Pancreas (tissue), 10 donors: ENCODE measurements at regions not wholly inside any gene's neighbourhood (a gene's known extent, or its start where the extent isn't known, plus 50 kb on each side); places are given as distances from the start of the nearest gene placed in this dataset.
A peak's percentile ranks its signal among the peaks of the same experiment; 100 is the strongest.

Experiments
- ATAC-seq, 4 donors: fragments of 200-7000 bp; cut with Tn5 transposase; one replicate each; pipeline versions ENCODE4 v1.8.0 to v1.9.1; 2020; ENCODE audit warnings: mild to moderate bottlenecking in 4 of 4, moderate library complexity in 4 of 4
- DNase-seq, 6 donors: peaks; one replicate each; pipeline ENCODE4 v3.0.0-alpha.2; 2020
- FAIRE-seq: peaks from 2 replicates; lab custom pipeline; 2012; peaks lifted over from hg19 to GRCh38; lab: Jason Lieb, UNC
- H3K27ac ChIP-seq, 4 donors: fragments of 200-600 bp; sonication (generic); 1 replicate in 3 of 4; 2 replicates in 1 of 4; pipeline versions ENCODE4 v1.5.0 to v1.8.0; 2020
- H3K27me3 ChIP-seq, 4 donors: fragments of 200-600 bp; one replicate each; pipeline ENCODE4 v1.8.0; 2021
- H3K36me3 ChIP-seq, 3 donors: fragments of 200-600 bp; sonication (generic) in 1 of 3; one replicate each; pipeline versions ENCODE4 v1.5.0 to v1.8.0; 2020 to 2021
- H3K4me1 ChIP-seq, 3 donors: fragments of 200-600 bp; one replicate each; pipeline ENCODE4 v1.8.0; 2021
- H3K4me3 ChIP-seq, 4 donors: fragments of 200-600 bp; sonication (generic) in 2 of 4; one replicate each; pipeline versions ENCODE4 v1.5.0 to v1.8.0; 2020 to 2021
- H3K9me3 ChIP-seq, 4 donors: fragments of 200-600 bp; one replicate each; pipeline ENCODE4 v1.8.0; 2021
- CTCF ChIP-seq, 4 donors: fragments of 200-600 bp; sonication (generic) in 3 of 4; IDR thresholded peaks; one replicate each; pipeline versions ENCODE4 v1.5.0 to v1.8.0; 2021; ENCODE audit warnings: antibody characterized with exemption in 4 of 4
- WGBS, 2 donors: extraction: QIAGEN DNeasy Blood & Tissue Kit; methylation state at CpG; one replicate each; pipeline ENCODE4 v1.1.7; 2013; 5-methylcytosine and 5-hydroxymethylcytosine counted together
- intact Hi-C, 3 donors: fragments of 100-400 bp; cut with DNase I; formaldehyde crosslinking; loops; one replicate each; pipeline versions ENCODE4 v1.11.1 to v1.14.2; 2022
- donor health status: healthy with polysubstance abuse.
- donor health status: DM: no; HTN: no; CAD: no; lungs with moderate emphysema.
- donor health status: DM: no; HTN: no; CAD: no.
- donor health status: control.
- donor health status: control.
- donor health status: Bipolar disorder and iron deficiency.
- donor health status: DM: yes; HTN: yes; CAD: no.
- donor health status: DM: no; HTN: no; CAD: no.
- donor health status: DM: no; HTN: no; CAD: no.
- donor health status: DM: yes; HTN: yes; CAD: no.

GRCh38 chr2:147463881-147464520 lies 380.8 kb upstream of the ACVR2A start:
- no peaks in the 10 kb centered on the region for H3K36me3 ChIP-seq
- no peak for TF ChIP-seq CTCF (IDR thresholded peaks at IDR 0.05)
- FAIRE-seq, result no peak
- DNase-seq, result peak in 3 of 6 donors; percentile 21 to 25 (median 24)
- 44 to 45% methylated on average over 8 of the region's 8 CpGs for WGBS, 2 donors
- no peaks in the 10 kb centered on the region for H3K9me3 ChIP-seq
- peak overlapping the region in 2 of 4 donors; percentile 20 to 22 for H3K27ac ChIP-seq
- no peaks in the 10 kb centered on the region for H3K27me3 ChIP-seq
- peak; percentile 91 to 95 (median 95) for ATAC-seq
- peaks cover 6 to 12% (median 9%) of the 10 kb centered on the region in 3 donors for H3K4me1 ChIP-seq
- H3K4me3 ChIP-seq, result no peak overlapping the region
- intact Hi-C loops, result no loop called here

- no peak for DNase-seq
- TF ChIP-seq CTCF (IDR thresholded peaks at IDR 0.05), result no peak
- no peaks in the 10 kb centered on the region for H3K9me3 ChIP-seq
- H3K27me3 ChIP-seq, result no peaks in the 10 kb centered on the region
- no peak overlapping the region for H3K27ac ChIP-seq
- 80 to 92% methylated on average over 1 of the region's 1 CpG for WGBS, 2 donors
- intact Hi-C loops, result no loop called here
- no peaks in the 10 kb centered on the region for H3K36me3 ChIP-seq
- H3K4me3 ChIP-seq, result no peak overlapping the region
- peaks cover 6 to 12% (median 8%) of the 10 kb centered on the region in 3 donors for H3K4me1 ChIP-seq
- no peak for ATAC-seq
- FAIRE-seq, result no peak
Observed at GRCh38 chr2:147460155-147460554, 384.7 kb upstream of the ACVR2A start.

- H3K4me1 ChIP-seq, result no peaks in the 10 kb centered on the region
- no peaks in the 10 kb centered on the region for H3K27me3 ChIP-seq
- intact Hi-C loops, result no loop called here
- no peak overlapping the region for H3K27ac ChIP-seq
- no peak for TF ChIP-seq CTCF (IDR thresholded peaks at IDR 0.05)
- no peak overlapping the region for H3K4me3 ChIP-seq
- FAIRE-seq (no peak), DNase-seq (no peak), ATAC-seq (no peak)
- WGBS, 2 donors, result 75 to 78% methylated on average over 2 of the region's 2 CpGs
- no peaks in the 10 kb centered on the region for H3K9me3 ChIP-seq
- no peaks in the 10 kb centered on the region for H3K36me3 ChIP-seq
Observed at GRCh38 chr2:147456779-147457178, 388.1 kb upstream of the ACVR2A start.

- intact Hi-C loops, result no loop called here
- Histone ChIP-seq H3K27ac (no peak overlapping the region), H3K4me3 (no peak overlapping the region), H3K27me3 (no peaks in the 10 kb centered on the region), H3K36me3 (no peaks in the 10 kb centered on the region), H3K9me3 (no peaks in the 10 kb centered on the region), H3K4me1 (peaks cover 0 to 10% (median 10%) of the 10 kb centered on the region in 3 donors)
- no peak for FAIRE-seq
- TF ChIP-seq CTCF (IDR thresholded peaks at IDR 0.05), result no peak
- 55 to 56% methylated on average over 3 of the region's 3 CpGs for WGBS, 2 donors
- ATAC-seq, result peak in 1 of 4 donors; percentile 38
- no peak for DNase-seq
Observed at GRCh38 chr2:147451902-147452515, 392.8 kb upstream of the ACVR2A start.
